Sigmoid colon (tissue), 6 donors: ENCODE measurements at regions not wholly inside any gene's neighbourhood (a gene's known extent, or its start where the extent isn't known, plus 50 kb on each side); places are given as distances from the start of the nearest gene placed in this dataset.

Source experiments
- DNase-seq: peaks from one replicate; pipeline ENCODE4 v3.0.0-alpha.2; 2019
- H3K27ac ChIP-seq, 4 donors: fragments of 200-600 bp; sonication (generic); one replicate each; pipeline ENCODE4 v1.5.1; 2016 to 2019; ENCODE audit warnings: mild to moderate bottlenecking in 1 of 4
- H3K27me3 ChIP-seq, 3 donors: fragments of 200-600 bp; sonication (generic); one replicate each; pipeline ENCODE4 v1.5.1; 2019; ENCODE audit warnings: mild to moderate bottlenecking in 1 of 3
- H3K36me3 ChIP-seq, 4 donors: fragments of 200-600 bp; sonication (generic); one replicate each; pipeline ENCODE4 v1.5.1; 2016 to 2019
- H3K4me1 ChIP-seq, 4 donors: fragments of 200-600 bp; sonication (generic); one replicate each; pipeline ENCODE4 v1.5.1; 2017 to 2019
- H3K4me3 ChIP-seq, 4 donors: fragments of 200-600 bp; sonication (generic); one replicate each; pipeline ENCODE4 v1.5.1; 2017 to 2019; ENCODE audit warnings: mild to moderate bottlenecking in 2 of 4, moderate library complexity in 1 of 4
- H3K9me3 ChIP-seq, 4 donors: fragments of 200-600 bp in 3 of 4; sonication (generic) in 3 of 4; one replicate each; pipeline versions ENCODE4 v1.5.1 to v1.6.1; 2013 to 2019
- CTCF ChIP-seq, 4 experiments: fragments of 450-650 bp in 3 of 4; fragments of 200-600 bp in 1 of 4; IDR thresholded peaks; one replicate each; pipeline ENCODE4 v1.5.1; 2016 to 2019; ENCODE audit warnings: antibody characterized with exemption in 4 of 4, mild to moderate bottlenecking in 3 of 4, moderate library complexity in 2 of 4
- EP300 ChIP-seq, 4 donors: sonication (generic); formaldehyde crosslinking; IDR thresholded peaks; one replicate each; pipeline ENCODE4 v1.6.1; 2017; ENCODE audit warnings: antibody characterized with exemption in 4 of 4
- POLR2A ChIP-seq, 2 donors: fragments of 450-650 bp; IDR thresholded peaks; one replicate each; pipeline ENCODE4 v1.6.1; 2016; ENCODE audit warnings: antibody characterized with exemption in 2 of 2, mild to moderate bottlenecking in 2 of 2, moderate library complexity in 2 of 2
- POLR2AphosphoS5 ChIP-seq, 4 donors: sonication (generic); formaldehyde crosslinking; IDR thresholded peaks; one replicate each; pipeline ENCODE4 v1.6.1; 2017; ENCODE audit warnings: antibody characterized with exemption in 4 of 4
- WGBS, 2 donors: extraction: QIAGEN DNeasy Blood & Tissue Kit; methylation state at CpG; one replicate each; pipeline ENCODE4 v1.1.7; 2013; 5-methylcytosine and 5-hydroxymethylcytosine counted together
- intact Hi-C: fragments of 100-400 bp; cut with DNase I; formaldehyde crosslinking; loops from one replicate; pipeline ENCODE4 v1.15.1; 2023
- donor health status: healthy with polysubstance abuse.
- donor health status: healthy.

- Histone ChIP-seq H3K36me3 (no peaks in the 10 kb centered on the region), H3K27me3 (no peaks in the 10 kb centered on the region), H3K4me3 (no peak overlapping the region), H3K27ac (no peak overlapping the region), H3K4me1 (no peaks in the 10 kb centered on the region), H3K9me3 (peaks cover 0 to 2% (median 0%) of the 10 kb centered on the region in 4 donors)
- DNase-seq: no peak
- TF ChIP-seq POLR2A (IDR thresholded peaks at IDR 0.05) (no peak), POLR2AphosphoS5 (IDR thresholded peaks at IDR 0.05) (no peak)
- intact Hi-C loops: no loop called here
- WGBS, 2 donors: 80% methylated on average over 3 of the region's 3 CpGs
Measured at GRCh38 chr15:97446138-97446537, 514.4 kb upstream of the ARRDC4 start.

- H3K4me1 ChIP-seq: peaks cover 0 to 32% (median 18%) of the 10 kb centered on the region in 4 donors
- intact Hi-C loops: no loop called here
Measured at GRCh38 chr15:97456521-97457202, 503.8 kb upstream of the ARRDC4 start.

GRCh38 chr15:97457203-97457847 lies 503.2 kb upstream of the ARRDC4 start:
- no peak overlapping the region for H3K27ac ChIP-seq
- H3K27me3 ChIP-seq: no peaks in the 10 kb centered on the region
- intact Hi-C loops: no loop called here
- H3K4me3 ChIP-seq: no peak overlapping the region
- DNase-seq: no peak
- no peaks in the 10 kb centered on the region for H3K36me3 ChIP-seq
- TF ChIP-seq EP300 (IDR thresholded peaks at IDR 0.05) (no peak), POLR2AphosphoS5 (IDR thresholded peaks at IDR 0.05) (no peak), POLR2A (IDR thresholded peaks at IDR 0.05) (no peak), CTCF (IDR thresholded peaks at IDR 0.05) (no peak)
- WGBS, 2 donors: 83 to 89% methylated on average over 3 of the region's 3 CpGs
- no peaks in the 10 kb centered on the region for H3K9me3 ChIP-seq
- H3K4me1 ChIP-seq: peaks cover 0 to 38% (median 21%) of the 10 kb centered on the region in 4 donors

More at GRCh38 chr15:97456521-97457202, 503.8 kb upstream of the ARRDC4 start:
- TF ChIP-seq CTCF (IDR thresholded peaks at IDR 0.05) (no peak), POLR2A (IDR thresholded peaks at IDR 0.05) (no peak), EP300 (IDR thresholded peaks at IDR 0.05) (no peak), POLR2AphosphoS5 (IDR thresholded peaks at IDR 0.05) (no peak)
- Histone ChIP-seq H3K4me3 (no peak overlapping the region), H3K36me3 (no peaks in the 10 kb centered on the region), H3K9me3 (no peaks in the 10 kb centered on the region), H3K27me3 (no peaks in the 10 kb centered on the region), H3K27ac (no peak overlapping the region)
- 86% methylated on average over 7 of the region's 7 CpGs for WGBS, 2 donors
- DNase-seq: no peak

- 69 to 74% methylated on average over 1 of the region's 1 CpG for WGBS, 2 donors
- Histone ChIP-seq H3K27me3 (no peaks in the 10 kb centered on the region), H3K27ac (peak overlapping the region in 2 of 4 donors; percentile 38 to 63), H3K4me1 (peaks cover 0 to 42% (median 23%) of the 10 kb centered on the region in 4 donors), H3K36me3 (no peaks in the 10 kb centered on the region), H3K9me3 (no peaks in the 10 kb centered on the region), H3K4me3 (no peak overlapping the region)
- DNase-seq: no peak
- TF ChIP-seq POLR2AphosphoS5 (IDR thresholded peaks at IDR 0.05): no peak
- TF ChIP-seq EP300 (IDR thresholded peaks at IDR 0.05): no peak
- TF ChIP-seq POLR2A (IDR thresholded peaks at IDR 0.05): no peak
- no peak for TF ChIP-seq CTCF (IDR thresholded peaks at IDR 0.05)
- intact Hi-C loops: no loop called here
Measured at GRCh38 chr15:97459771-97460170, 500.7 kb upstream of the ARRDC4 start.

GRCh38 chr15:97461226-97461625 lies 499.3 kb upstream of the ARRDC4 start:
- no peaks in the 10 kb centered on the region for H3K9me3 ChIP-seq
- TF ChIP-seq POLR2AphosphoS5 (IDR thresholded peaks at IDR 0.05) (peak in 1 of 4 donors; percentile 12), EP300 (IDR thresholded peaks at IDR 0.05) (no peak)
- intact Hi-C loops: no loop called here
- H3K36me3 ChIP-seq: no peaks in the 10 kb centered on the region
- no peaks in the 10 kb centered on the region for H3K27me3 ChIP-seq
- no peak for DNase-seq
- no peak overlapping the region for H3K4me3 ChIP-seq
- H3K27ac ChIP-seq: peak overlapping the region; percentile 3 to 63 (median 48)
- H3K4me1 ChIP-seq: peaks cover 0 to 42% (median 23%) of the 10 kb centered on the region in 4 donors
- 19 to 23% methylated on average over 1 of the region's 1 CpG for WGBS, 2 donors
